ENCODE measurements at regions not wholly inside any gene's neighbourhood (a gene's known extent, or its start where the extent isn't known, plus 50 kb on each side); places are given as distances from the start of the nearest gene placed in this dataset.

GRCh38 chr1:166789286-166789685, 50.0 kb upstream of the POGK start:
- TF ChIP-seq CTCF (IDR thresholded peaks at IDR 0.05; ENCODE audit: insufficient read depth, low read depth, low read length) = no peak
- TF ChIP-seq EZH2 (IDR thresholded peaks at IDR 0.05; ENCODE audit: insufficient read depth, low read length) = no peak
